AG09309 (cell line): ENCODE measurements at regions not wholly inside any gene's neighbourhood (a gene's known extent, or its start where the extent isn't known, plus 50 kb on each side); places are given as distances from the start of the nearest gene placed in this dataset.

Experiments
- DNase-seq: peaks from one replicate; pipeline ENCODE4 v3.0.0-alpha.2; 2010; ENCODE audit warnings: low read depth
- H3K4me3 ChIP-seq: 2 replicates; pipeline ENCODE4 v1.5.1; 2011; ENCODE audit warnings: mild to moderate bottlenecking, low read depth, low read length, moderate library complexity; ENCODE audit not compliant: control insufficient read depth
- CTCF ChIP-seq: IDR thresholded peaks from 2 replicates; pipeline ENCODE4 v1.5.1; 2011; ENCODE audit warnings: mild to moderate bottlenecking, low read depth, low read length, inconsistent platforms; ENCODE audit not compliant: insufficient read depth, control insufficient read depth; ENCODE audit errors: missing control alignments

GRCh38 chr1:36560621-36561360 lies 78.1 kb upstream of the CSF3R start:
- no peak overlapping the region for H3K4me3 ChIP-seq
- DNase-seq, result no peak
- no peak for TF ChIP-seq CTCF

DNA sequence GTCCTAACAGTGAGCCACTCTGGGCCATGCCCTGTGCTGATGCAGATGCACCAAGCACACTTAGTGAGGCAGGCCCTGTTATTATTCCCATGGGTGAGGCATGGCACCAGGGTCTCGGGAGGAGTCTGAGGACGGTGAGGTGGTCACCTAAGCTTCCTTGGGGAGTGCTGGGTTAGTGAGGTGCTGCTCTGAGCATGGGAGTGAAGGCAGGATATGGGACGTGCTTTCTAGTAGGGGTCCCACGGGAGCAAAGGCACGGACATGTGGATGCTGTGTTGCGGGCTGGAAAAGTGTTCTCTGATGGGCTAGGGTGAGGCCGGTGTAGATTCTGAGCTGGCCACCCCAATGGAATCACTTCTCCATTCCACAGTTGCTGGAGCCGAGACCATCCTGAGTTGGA lies 77.5 kb upstream of the CSF3R start:
- DNase-seq, result no peak
- no peak for TF ChIP-seq CTCF
- H3K4me3 ChIP-seq, result no peak overlapping the region

DNA sequence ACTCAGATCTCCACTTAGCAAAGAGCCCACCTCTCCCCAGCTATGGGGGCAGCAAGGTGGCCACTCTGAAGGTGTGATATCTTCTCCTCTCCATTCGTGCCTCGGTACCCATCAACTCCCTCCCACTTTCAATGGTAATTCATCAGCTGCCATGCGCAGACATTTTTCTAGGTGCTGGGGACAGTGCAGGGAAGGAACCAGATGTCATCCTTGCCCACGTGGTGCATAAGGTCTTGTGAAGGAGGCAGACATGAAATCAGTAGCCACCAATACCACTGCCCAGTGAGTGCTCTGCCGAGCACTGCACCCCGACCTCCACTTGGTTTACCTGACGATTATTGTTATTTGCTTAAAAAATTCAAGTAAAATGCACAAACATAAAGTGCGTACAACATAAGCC lies 76.3 kb upstream of the CSF3R start:
- no peak for TF ChIP-seq CTCF
- no peak for DNase-seq
- H3K4me3 ChIP-seq, result no peak overlapping the region

GRCh38 chr1:36557041-36558000 lies 74.6 kb upstream of the CSF3R start:
- DNase-seq, result no peak
- no peak for TF ChIP-seq CTCF
- H3K4me3 ChIP-seq, result no peak overlapping the region

DNA sequence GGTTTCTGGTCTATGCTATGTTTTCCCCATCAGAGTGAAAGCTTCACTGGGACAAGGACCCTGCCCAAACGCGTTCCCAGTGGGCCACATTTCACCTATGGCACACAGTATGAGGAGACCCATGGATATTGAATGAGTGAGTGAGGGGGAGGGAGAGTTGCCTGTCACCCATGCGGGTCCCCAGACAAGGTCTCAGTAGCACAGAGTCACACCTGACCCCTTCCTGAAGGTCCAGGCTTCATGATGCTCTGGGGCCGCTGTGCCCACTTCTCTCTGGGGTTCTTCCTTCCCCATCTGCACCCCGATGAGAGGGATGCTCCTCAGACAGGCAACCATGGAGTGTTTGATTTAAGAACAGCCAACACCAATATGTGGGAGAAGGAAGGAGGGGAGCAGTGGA lies 72.3 kb upstream of the CSF3R start:
- H3K4me3 ChIP-seq, result no peak overlapping the region
- no peak for DNase-seq
- TF ChIP-seq CTCF, result no peak

DNA sequence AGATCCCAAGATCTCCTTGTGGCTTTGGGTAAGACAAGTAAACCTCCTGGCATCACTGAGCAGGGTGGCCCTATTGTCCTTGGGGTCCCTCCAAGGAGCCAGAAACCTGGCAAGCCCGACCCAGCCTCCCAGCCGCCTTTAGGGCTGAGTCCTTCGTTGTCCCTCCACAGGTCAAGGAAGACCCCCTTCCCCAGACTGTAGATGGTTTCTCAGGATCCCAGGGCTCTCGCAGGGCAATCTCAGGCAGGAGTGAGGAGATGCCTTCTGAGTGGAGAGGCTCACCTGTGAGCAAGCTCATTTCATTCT lies 71.6 kb upstream of the CSF3R start:
- no peak overlapping the region for H3K4me3 ChIP-seq
- DNase-seq, result no peak
- TF ChIP-seq CTCF, result no peak
